ENCODE measurements at regions not wholly inside any gene's neighbourhood (a gene's known extent, or its start where the extent isn't known, plus 50 kb on each side); places are given as distances from the start of the nearest gene placed in this dataset.

DNA sequence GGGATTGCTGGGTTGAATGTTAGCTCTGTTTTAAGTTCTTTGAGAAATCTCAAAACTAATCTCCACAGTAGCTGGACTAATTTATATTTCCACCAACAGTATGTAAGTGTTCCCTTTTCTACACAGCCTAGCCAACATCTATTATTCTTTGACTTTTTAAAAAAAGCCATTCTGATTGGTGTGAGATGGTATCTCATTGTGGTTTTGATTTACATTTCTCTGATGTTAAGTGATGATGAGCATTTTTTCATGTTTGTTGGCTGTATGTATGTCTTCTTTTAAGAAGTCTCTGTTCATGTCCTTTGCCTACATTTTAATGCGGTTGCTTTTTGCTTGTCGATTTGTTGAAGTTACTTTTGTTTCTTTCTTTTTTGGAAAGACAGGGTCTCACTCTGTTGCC is 301.1 kb upstream of the OR4E1 start:
- Histone ChIP-seq H3K9ac (replicated peaks in 1 of 4; ENCODE audit: extremely low read depth in 1 of 4, low read depth in 3 of 4, low read length in 3 of 4) (no peak overlapping the region), H2BK5ac (ENCODE audit: low read depth, low read length) (no peak overlapping the region), H4K8ac (ENCODE audit: extremely low read depth, insufficient read depth, low read length) (no peak overlapping the region), H3K4me2 (ENCODE audit: insufficient read depth in 1 of 2, low read depth in 2 of 2, low read length in 2 of 2) (no peak overlapping the region), H4K5ac (ENCODE audit: insufficient read length, low read depth, low read length) (no peak overlapping the region), H3K23me2 (ENCODE audit: low read depth, low read length) (no peaks in the 10 kb centered on the region; the same call in 1 of the 2 replicates), H2BK120ac (replicated peaks; ENCODE audit: low read depth, low read length) (no peak overlapping the region), H4K20me1 (replicated peaks in 1 of 2; ENCODE audit: control insufficient read depth in 1 of 2, insufficient read depth in 2 of 2, low read length in 2 of 2) (no peaks in the 10 kb centered on the region), H4K91ac (replicated peaks; ENCODE audit: insufficient read length, low read length) (no peak overlapping the region), H3K79me2 (ENCODE audit: control insufficient read depth in 1 of 2, insufficient read depth in 2 of 2, low read length in 2 of 2) (no peaks in the 10 kb centered on the region), H3K4ac (replicated peaks; ENCODE audit: insufficient read length, low read depth, low read length) (no peak overlapping the region), H3K27ac (ENCODE audit: low read depth, low read length) (no peak overlapping the region), H3K18ac (ENCODE audit: extremely low read depth, low read length) (no peak overlapping the region), H3K23ac (ENCODE audit: insufficient read length) (no peak overlapping the region), H2BK20ac (ENCODE audit: low read length) (no peak overlapping the region), H2AK5ac (ENCODE audit: low read depth, low read length) (no peak overlapping the region), H2BK12ac (ENCODE audit: low read depth, low read length) (no peak overlapping the region), H2BK15ac (ENCODE audit: low read length) (no peak overlapping the region), H2AFZ (ENCODE audit: low read length) (no peak overlapping the region), H3K14ac (ENCODE audit: insufficient read length) (no peak overlapping the region), H3K56ac (replicated peaks; ENCODE audit: insufficient read length, low read depth, low read length) (no peak overlapping the region), H3K9me3 (ENCODE audit: insufficient read depth in 2 of 2, low read depth in 1 of 2, low read length in 1 of 2) (no peaks in the 10 kb centered on the region), H3K36me3 (ENCODE audit: control insufficient read depth in 2 of 4, insufficient read depth in 4 of 4, low read length in 3 of 4) (no peaks in the 10 kb centered on the region), H3K4me3 (ENCODE audit: extremely low read depth in 1 of 4, insufficient read depth in 2 of 4, low read depth in 3 of 4, low read length in 4 of 4) (no peak overlapping the region), H3K79me1 (ENCODE audit: low read depth, low read length) (no peaks in the 10 kb centered on the region), H3K4me1 (replicated peaks in 1 of 4; ENCODE audit: control insufficient read depth in 3 of 4, insufficient read depth in 4 of 4, low read length in 3 of 4) (no peaks in the 10 kb centered on the region), H3K27me3 (replicated peaks in 1 of 4; ENCODE audit: control insufficient read depth in 3 of 4, extremely low read depth in 1 of 4, insufficient read depth in 3 of 4, low read length in 3 of 4) (no peaks in the 10 kb centered on the region)
- DNase-seq (ENCODE audit: low read depth in 1 of 2, low spot score in 2 of 2) (no peak), FAIRE-seq (no peak)
- WGBS, 2 experiments (ENCODE audit: extremely low coverage in 1 of 2, insufficient coverage in 1 of 2, insufficient read length in 1 of 2, insufficient replicate concordance in 2 of 2, low coverage in 1 of 2, low lambda C conversion rate in 2 of 2, missing lambda C conversion rate in 1 of 2) = 83% methylated on average over 2 of the region's 2 CpGs; no CpG with 5 or more reads in 1 of the 2 experiments
- POLR2A ChIA-PET (ENCODE audit: partially characterized antibody) = no interaction called here
- CTCF ChIA-PET (ENCODE audit: partially characterized antibody) = interaction anchor here (0.6 to 1.9 kb wide), 9 partner anchors 13 to 138 kb away, joined by 3 to 5 read pairs (median 4); no protein-coding TSS in a partner anchor
- TF ChIP-seq, protein P1, sequence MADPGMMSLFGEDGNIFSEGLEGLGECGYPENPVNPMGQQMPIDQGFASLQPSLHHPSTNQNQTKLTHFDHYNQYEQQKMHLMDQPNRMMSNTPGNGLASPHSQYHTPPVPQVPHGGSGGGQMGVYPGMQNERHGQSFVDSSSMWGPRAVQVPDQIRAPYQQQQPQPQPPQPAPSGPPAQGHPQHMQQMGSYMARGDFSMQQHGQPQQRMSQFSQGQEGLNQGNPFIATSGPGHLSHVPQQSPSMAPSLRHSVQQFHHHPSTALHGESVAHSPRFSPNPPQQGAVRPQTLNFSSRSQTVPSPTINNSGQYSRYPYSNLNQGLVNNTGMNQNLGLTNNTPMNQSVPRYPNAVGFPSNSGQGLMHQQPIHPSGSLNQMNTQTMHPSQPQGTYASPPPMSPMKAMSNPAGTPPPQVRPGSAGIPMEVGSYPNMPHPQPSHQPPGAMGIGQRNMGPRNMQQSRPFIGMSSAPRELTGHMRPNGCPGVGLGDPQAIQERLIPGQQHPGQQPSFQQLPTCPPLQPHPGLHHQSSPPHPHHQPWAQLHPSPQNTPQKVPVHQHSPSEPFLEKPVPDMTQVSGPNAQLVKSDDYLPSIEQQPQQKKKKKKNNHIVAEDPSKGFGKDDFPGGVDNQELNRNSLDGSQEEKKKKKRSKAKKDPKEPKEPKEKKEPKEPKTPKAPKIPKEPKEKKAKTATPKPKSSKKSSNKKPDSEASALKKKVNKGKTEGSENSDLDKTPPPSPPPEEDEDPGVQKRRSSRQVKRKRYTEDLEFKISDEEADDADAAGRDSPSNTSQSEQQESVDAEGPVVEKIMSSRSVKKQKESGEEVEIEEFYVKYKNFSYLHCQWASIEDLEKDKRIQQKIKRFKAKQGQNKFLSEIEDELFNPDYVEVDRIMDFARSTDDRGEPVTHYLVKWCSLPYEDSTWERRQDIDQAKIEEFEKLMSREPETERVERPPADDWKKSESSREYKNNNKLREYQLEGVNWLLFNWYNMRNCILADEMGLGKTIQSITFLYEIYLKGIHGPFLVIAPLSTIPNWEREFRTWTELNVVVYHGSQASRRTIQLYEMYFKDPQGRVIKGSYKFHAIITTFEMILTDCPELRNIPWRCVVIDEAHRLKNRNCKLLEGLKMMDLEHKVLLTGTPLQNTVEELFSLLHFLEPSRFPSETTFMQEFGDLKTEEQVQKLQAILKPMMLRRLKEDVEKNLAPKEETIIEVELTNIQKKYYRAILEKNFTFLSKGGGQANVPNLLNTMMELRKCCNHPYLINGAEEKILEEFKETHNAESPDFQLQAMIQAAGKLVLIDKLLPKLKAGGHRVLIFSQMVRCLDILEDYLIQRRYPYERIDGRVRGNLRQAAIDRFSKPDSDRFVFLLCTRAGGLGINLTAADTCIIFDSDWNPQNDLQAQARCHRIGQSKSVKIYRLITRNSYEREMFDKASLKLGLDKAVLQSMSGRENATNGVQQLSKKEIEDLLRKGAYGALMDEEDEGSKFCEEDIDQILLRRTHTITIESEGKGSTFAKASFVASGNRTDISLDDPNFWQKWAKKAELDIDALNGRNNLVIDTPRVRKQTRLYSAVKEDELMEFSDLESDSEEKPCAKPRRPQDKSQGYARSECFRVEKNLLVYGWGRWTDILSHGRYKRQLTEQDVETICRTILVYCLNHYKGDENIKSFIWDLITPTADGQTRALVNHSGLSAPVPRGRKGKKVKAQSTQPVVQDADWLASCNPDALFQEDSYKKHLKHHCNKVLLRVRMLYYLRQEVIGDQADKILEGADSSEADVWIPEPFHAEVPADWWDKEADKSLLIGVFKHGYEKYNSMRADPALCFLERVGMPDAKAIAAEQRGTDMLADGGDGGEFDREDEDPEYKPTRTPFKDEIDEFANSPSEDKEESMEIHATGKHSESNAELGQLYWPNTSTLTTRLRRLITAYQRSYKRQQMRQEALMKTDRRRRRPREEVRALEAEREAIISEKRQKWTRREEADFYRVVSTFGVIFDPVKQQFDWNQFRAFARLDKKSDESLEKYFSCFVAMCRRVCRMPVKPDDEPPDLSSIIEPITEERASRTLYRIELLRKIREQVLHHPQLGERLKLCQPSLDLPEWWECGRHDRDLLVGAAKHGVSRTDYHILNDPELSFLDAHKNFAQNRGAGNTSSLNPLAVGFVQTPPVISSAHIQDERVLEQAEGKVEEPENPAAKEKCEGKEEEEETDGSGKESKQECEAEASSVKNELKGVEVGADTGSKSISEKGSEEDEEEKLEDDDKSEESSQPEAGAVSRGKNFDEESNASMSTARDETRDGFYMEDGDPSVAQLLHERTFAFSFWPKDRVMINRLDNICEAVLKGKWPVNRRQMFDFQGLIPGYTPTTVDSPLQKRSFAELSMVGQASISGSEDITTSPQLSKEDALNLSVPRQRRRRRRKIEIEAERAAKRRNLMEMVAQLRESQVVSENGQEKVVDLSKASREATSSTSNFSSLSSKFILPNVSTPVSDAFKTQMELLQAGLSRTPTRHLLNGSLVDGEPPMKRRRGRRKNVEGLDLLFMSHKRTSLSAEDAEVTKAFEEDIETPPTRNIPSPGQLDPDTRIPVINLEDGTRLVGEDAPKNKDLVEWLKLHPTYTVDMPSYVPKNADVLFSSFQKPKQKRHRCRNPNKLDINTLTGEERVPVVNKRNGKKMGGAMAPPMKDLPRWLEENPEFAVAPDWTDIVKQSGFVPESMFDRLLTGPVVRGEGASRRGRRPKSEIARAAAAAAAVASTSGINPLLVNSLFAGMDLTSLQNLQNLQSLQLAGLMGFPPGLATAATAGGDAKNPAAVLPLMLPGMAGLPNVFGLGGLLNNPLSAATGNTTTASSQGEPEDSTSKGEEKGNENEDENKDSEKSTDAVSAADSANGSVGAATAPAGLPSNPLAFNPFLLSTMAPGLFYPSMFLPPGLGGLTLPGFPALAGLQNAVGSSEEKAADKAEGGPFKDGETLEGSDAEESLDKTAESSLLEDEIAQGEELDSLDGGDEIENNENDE (IDR thresholded peaks at IDR 0.05; ENCODE audit: insufficient replicate concordance, low read length) = no peak
